ENCODE measurements at regions not wholly inside any gene's neighbourhood (a gene's known extent, or its start where the extent isn't known, plus 50 kb on each side); places are given as distances from the start of the nearest gene placed in this dataset.
A peak's percentile ranks its signal among the peaks of the same experiment; 100 is the strongest.

- Histone ChIP-seq H3K27me3 (ENCODE audit: control insufficient read depth, insufficient read depth, low read length) (no peaks in the 10 kb centered on the region), H3K4me3 (ENCODE audit: low read depth, low read length) (no peak overlapping the region), H3K36me3 (ENCODE audit: control insufficient read depth, insufficient read depth, low read length) (no peaks in the 10 kb centered on the region)
- TF ChIP-seq CTCF (IDR thresholded peaks at IDR 0.05; ENCODE audit: insufficient read depth, low read depth, low read length), result no peak
- ChIA-PET POLR2A (no interaction called here), CTCF (interaction anchor here (1.1 kb wide), 1 partner anchor 12 kb away, joined by 3 read pairs; no protein-coding TSS in a partner anchor)
- DNase-seq (ENCODE audit: low read depth), result no peak
Measured at GRCh38 chr3:15979495-15979894, 181.7 kb upstream of the ANKRD28 start.

DNA sequence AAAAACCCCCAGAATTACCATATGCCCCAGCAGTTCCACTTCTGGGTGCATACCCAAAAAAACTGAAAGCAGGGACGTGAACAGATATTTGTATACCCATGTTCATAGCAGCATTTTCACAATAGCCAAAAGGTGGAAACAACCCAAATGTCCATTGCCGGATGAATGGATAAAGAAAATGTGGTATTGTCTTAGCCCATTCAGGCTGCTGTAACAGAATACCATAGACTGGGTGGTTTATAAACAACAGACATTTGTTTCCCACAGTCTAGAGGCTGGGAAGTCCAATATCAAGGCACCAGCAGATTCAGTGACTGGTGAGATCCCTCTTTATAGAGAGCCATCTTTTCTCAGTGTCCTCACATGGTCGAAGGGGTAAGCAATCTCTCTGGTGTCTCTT, 182.1 kb upstream of the ANKRD28 start:
- CTCF ChIA-PET, result interaction anchor here (1.1 kb wide), 1 partner anchor 11 kb away, joined by 3 read pairs; no protein-coding TSS in a partner anchor

GRCh38 chr3:15982243-15982642, 184.5 kb upstream of the ANKRD28 start:
- CTCF ChIA-PET, result interaction anchor here (0.9 to 1.4 kb wide), 2 partner anchors 8 to 262 kb away, joined by 3 to 5 read pairs; no protein-coding TSS in a partner anchor
- H3K4me3 ChIP-seq (ENCODE audit: low read depth, low read length), result no peak overlapping the region

More for the DNA sequence above, 182.1 kb upstream of the ANKRD28 start:
- H3K4me3 ChIP-seq (ENCODE audit: low read depth, low read length), result no peak overlapping the region
- H3K36me3 ChIP-seq (ENCODE audit: control insufficient read depth, insufficient read depth, low read length), result no peaks in the 10 kb centered on the region
- POLR2A ChIA-PET, result no interaction called here
- TF ChIP-seq CTCF (IDR thresholded peaks at IDR 0.05; ENCODE audit: insufficient read depth, low read depth, low read length), result no peak
- H3K27me3 ChIP-seq (ENCODE audit: control insufficient read depth, insufficient read depth, low read length), result no peaks in the 10 kb centered on the region
- DNase-seq (ENCODE audit: low read depth), result no peak

DNA sequence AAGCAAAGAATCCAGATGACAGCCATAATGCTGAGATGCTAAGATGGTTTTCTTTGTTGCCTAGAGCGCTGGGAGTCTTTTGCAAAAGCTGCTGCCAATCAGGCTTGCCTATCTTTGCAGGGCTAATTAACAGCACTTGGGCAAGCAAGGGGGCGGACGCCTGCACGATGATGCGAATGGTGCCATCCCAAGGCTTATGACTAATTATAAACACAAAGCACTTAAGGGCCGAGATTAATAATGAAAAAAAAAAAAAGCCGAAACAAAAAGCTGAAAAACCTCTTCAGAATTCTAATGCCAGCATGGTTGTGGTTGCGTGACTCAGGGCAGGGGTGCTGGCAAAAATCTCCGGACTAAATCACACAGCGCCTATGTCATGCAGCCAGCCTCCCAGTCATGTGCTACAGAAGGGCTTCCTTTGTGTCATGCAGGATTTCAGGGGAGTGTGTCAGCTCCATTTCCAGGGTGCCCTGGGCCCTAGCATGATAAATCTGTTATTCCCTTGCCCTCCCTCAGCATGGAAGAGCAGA, 185.0 kb upstream of the ANKRD28 start:
- no peaks in the 10 kb centered on the region for H3K27me3 ChIP-seq (ENCODE audit: control insufficient read depth, insufficient read depth, low read length)
- peak overlapping the region; percentile 18; the same call in 1 of the 2 replicates for H3K4me3 ChIP-seq (ENCODE audit: low read depth, low read length)
- POLR2A ChIA-PET, result interaction anchor here (1.2 kb wide), 1 partner anchor 18 kb away, joined by 6 read pairs; no protein-coding TSS in a partner anchor
- no peaks in the 10 kb centered on the region for H3K36me3 ChIP-seq (ENCODE audit: control insufficient read depth, insufficient read depth, low read length)
- TF ChIP-seq CTCF (IDR thresholded peaks at IDR 0.05; ENCODE audit: insufficient read depth, low read depth, low read length), result no peak
- DNase-seq (ENCODE audit: low read depth), result peak; percentile 81
- CTCF ChIA-PET, result interaction anchor here (0.9 to 1.4 kb wide), 2 partner anchors 9 to 261 kb away, joined by 3 to 5 read pairs; no protein-coding TSS in a partner anchor

More at GRCh38 chr3:15982243-15982642, 184.5 kb upstream of the ANKRD28 start:
- no peak for DNase-seq (ENCODE audit: low read depth)
- H3K27me3 ChIP-seq (ENCODE audit: control insufficient read depth, insufficient read depth, low read length), result no peaks in the 10 kb centered on the region
- no peak for TF ChIP-seq CTCF (IDR thresholded peaks at IDR 0.05; ENCODE audit: insufficient read depth, low read depth, low read length)
- H3K36me3 ChIP-seq (ENCODE audit: control insufficient read depth, insufficient read depth, low read length), result no peaks in the 10 kb centered on the region
- POLR2A ChIA-PET, result interaction anchor here (1.2 kb wide), 1 partner anchor 18 kb away, joined by 6 read pairs; no protein-coding TSS in a partner anchor

- DNase-seq (ENCODE audit: low read depth), result peak; percentile 72
- no peaks in the 10 kb centered on the region for H3K36me3 ChIP-seq (ENCODE audit: control insufficient read depth, insufficient read depth, low read length)
- ChIA-PET POLR2A (interaction anchor here (1.2 kb wide), 1 partner anchor 19 kb away, joined by 6 read pairs; no protein-coding TSS in a partner anchor), CTCF (interaction anchor here (0.9 to 1.4 kb wide), 2 partner anchors 9 to 261 kb away, joined by 3 to 5 read pairs; no protein-coding TSS in a partner anchor)
- H3K4me3 ChIP-seq (ENCODE audit: low read depth, low read length), result peak overlapping the region; percentile 2
- H3K27me3 ChIP-seq (ENCODE audit: control insufficient read depth, insufficient read depth, low read length), result no peaks in the 10 kb centered on the region
- no peak for TF ChIP-seq CTCF (IDR thresholded peaks at IDR 0.05; ENCODE audit: insufficient read depth, low read depth, low read length)
Measured at GRCh38 chr3:15983232-15983631, 185.5 kb upstream of the ANKRD28 start.
